Endothelial cell of umbilical vein (primary cell): ENCODE measurements at regions not wholly inside any gene's neighbourhood (a gene's known extent, or its start where the extent isn't known, plus 50 kb on each side); places are given as distances from the start of the nearest gene placed in this dataset.

Source experiments
- BruUV-seq: library from RNA; stranded (reverse); fragments of 400-500 nt; replicated peaks from 2 replicates; lab custom pipeline; 2021; lab: Mats Ljungman, UMichigan
- CTCF ChIA-PET: fragments of 300-600, 350-600 bp; sonication (Branson Sonifier 250); formaldehyde crosslinking; loops from one replicate; lab custom pipeline; 2021; ENCODE audit warnings: antibody characterized with exemption, inconsistent platforms; lab: Charles Lee
- POLR2A ChIA-PET: fragments of 300-600, 350-600 bp; sonication (Branson Sonifier 250); formaldehyde crosslinking; loops from one replicate; lab custom pipeline; 2021; ENCODE audit warnings: antibody characterized with exemption, inconsistent platforms; lab: Charles Lee
- DNase-seq: peaks from one replicate; pipeline ENCODE4 v3.0.0-alpha.2; 2011; ENCODE audit warnings: low read depth, low spot score
- FAIRE-seq: peaks from 2 replicates; lab custom pipeline; 2011; peaks lifted over from hg19 to GRCh38; lab: Jason Lieb, UNC
- H2AFZ ChIP-seq: 2 replicates; pipeline ENCODE4 v1.6.0; 2012; ENCODE audit warnings: low read depth, low read length, control low read depth, inconsistent platforms
- H3K27ac ChIP-seq: 2 replicates; pipeline ENCODE4 v1.5.1; 2011; ENCODE audit warnings: low read depth, mild to moderate bottlenecking, control low read depth, low read length, moderate library complexity; ENCODE audit not compliant: insufficient read depth
- H3K27me3 ChIP-seq, 2 experiments: 2 replicates each; pipeline versions ENCODE4 v1.6.0 to v1.6.1; 2011; ENCODE audit warnings: low read length in 2 of 2, mixed read lengths in 1 of 2; ENCODE audit not compliant: control insufficient read depth in 2 of 2, insufficient read depth in 2 of 2
- H3K36me3 ChIP-seq, 2 experiments: 2 replicates in 1 of 2; 3 replicates in 1 of 2; pipeline ENCODE4 v1.5.1; 2011; ENCODE audit warnings: low read length in 2 of 2, mild to moderate bottlenecking in 1 of 2, moderate library complexity in 1 of 2; ENCODE audit not compliant: control insufficient read depth in 2 of 2, insufficient read depth in 2 of 2; ENCODE audit errors: extremely low read depth in 1 of 2
- H3K4me1 ChIP-seq: 3 replicates; pipeline ENCODE4 v1.5.1; 2011; ENCODE audit warnings: mild to moderate bottlenecking, low read length; ENCODE audit not compliant: control insufficient read depth, insufficient read depth; ENCODE audit errors: extremely low read depth
- H3K4me2 ChIP-seq: 2 replicates; pipeline ENCODE4 v1.6.1; 2011; ENCODE audit warnings: low read length, control low read depth, mixed read lengths; ENCODE audit not compliant: insufficient read depth
- H3K4me3 ChIP-seq, 3 experiments: fragments of 200-600 bp in 1 of 3; sonication (generic), shearing (Covaris generic) in 1 of 3; replicated peaks in 1 of 3; 2 replicates each; pipeline ENCODE4 v1.5.1; 2011 to 2016; ENCODE audit warnings: control low read depth in 3 of 3, low read length in 3 of 3, mild to moderate bottlenecking in 2 of 3, inconsistent platforms in 1 of 3, low read depth in 1 of 3, moderate library complexity in 1 of 3; ENCODE audit not compliant: insufficient read depth in 1 of 3
- H3K79me2 ChIP-seq: 2 replicates; pipeline ENCODE4 v1.6.0; 2012; ENCODE audit warnings: low read length, inconsistent platforms; ENCODE audit not compliant: control insufficient read depth, insufficient read depth
- H3K9ac ChIP-seq: replicated peaks from 2 replicates; pipeline ENCODE3; 2011; ENCODE audit warnings: low read length, control low read depth; ENCODE audit not compliant: insufficient read depth; ENCODE audit errors: extremely low read depth
- H3K9me1 ChIP-seq: replicated peaks from 3 replicates; pipeline ENCODE4 v1.6.0; 2011; ENCODE audit warnings: mild to moderate bottlenecking, low read length; ENCODE audit not compliant: control insufficient read depth, insufficient read depth; ENCODE audit errors: extremely low read depth
- H3K9me3 ChIP-seq: replicated peaks from 2 replicates; pipeline ENCODE4 v1.5.1; 2012; ENCODE audit warnings: low read length, inconsistent platforms; ENCODE audit not compliant: control insufficient read depth, insufficient read depth
- H4K20me1 ChIP-seq: replicated peaks from 2 replicates; pipeline ENCODE3; 2011; ENCODE audit warnings: mild to moderate bottlenecking, low read length; ENCODE audit not compliant: control insufficient read depth, insufficient read depth; ENCODE audit errors: extremely low read depth
- CTCF ChIP-seq, 2 donors: IDR thresholded peaks; 1 replicate in 1 of 2; 2 replicates in 1 of 2; pipeline ENCODE4 v1.5.1; 2011; ENCODE audit warnings: low read length in 2 of 2, mild to moderate bottlenecking in 2 of 2, moderate library complexity in 2 of 2, control low read depth in 1 of 2, inconsistent platforms in 1 of 2, low read depth in 1 of 2; ENCODE audit not compliant: insufficient read depth in 1 of 2; ENCODE audit errors: extremely low read depth in 1 of 2
- EZH2 ChIP-seq: IDR thresholded peaks from 2 replicates; pipeline ENCODE4 v1.6.1; 2012; ENCODE audit warnings: borderline replicate concordance, low read depth, mild to moderate bottlenecking, moderate library complexity, low read length, inconsistent platforms; ENCODE audit not compliant: severe bottlenecking
- FOS ChIP-seq: IDR thresholded peaks from 2 replicates; pipeline ENCODE4 v1.6.1; 2011; ENCODE audit warnings: mild to moderate bottlenecking, low read length, moderate library complexity, borderline replicate concordance; ENCODE audit not compliant: insufficient read depth
- GATA2 ChIP-seq: IDR thresholded peaks from 2 replicates; pipeline ENCODE4 v1.7.0; 2011; ENCODE audit warnings: low read depth, mild to moderate bottlenecking, moderate library complexity, mixed read lengths, low read length; ENCODE audit not compliant: insufficient read length, insufficient read depth
- JUN ChIP-seq: IDR thresholded peaks from 2 replicates; pipeline ENCODE4 v1.6.1; 2011; ENCODE audit warnings: borderline replicate concordance, low read depth; ENCODE audit not compliant: insufficient read length, insufficient read depth
- MAX ChIP-seq: IDR thresholded peaks from 2 replicates; pipeline ENCODE4 v1.6.1; 2011; ENCODE audit not compliant: insufficient read depth, insufficient read length
- MYC ChIP-seq: IDR thresholded peaks from one replicate; pipeline ENCODE4 v1.6.1; 2011; ENCODE audit warnings: mild to moderate bottlenecking, low read depth, low read length
- POLR2A ChIP-seq: IDR thresholded peaks from 2 replicates; pipeline ENCODE4 v1.6.1; 2012; ENCODE audit warnings: low read depth, mild to moderate bottlenecking, control low read depth, low read length
- POLR2AphosphoS5 ChIP-seq: IDR thresholded peaks from 2 replicates; pipeline ENCODE4 v1.6.1; 2012; ENCODE audit warnings: low read depth, mild to moderate bottlenecking, control low read depth, low read length, moderate library complexity; ENCODE audit not compliant: insufficient read depth
- dilution Hi-C: fragments of 300-500 bp; cut with MboI; formaldehyde crosslinking; loops from one replicate; pipeline ENCODE4 v1.15.0; 2019; ENCODE audit warnings: low sequenced_read_pairs; ENCODE audit not compliant: extremely low pct_ligation_motif_present
- intact Hi-C: fragments of 100-400 bp; cut with micrococcal nuclease; formaldehyde crosslinking; loops from one replicate; pipeline ENCODE4 v1.10.0; 2022

GRCh38 chr16:72646615-72647014 is 401.3 kb downstream of the ZFHX3 start:
- TF ChIP-seq FOS (no peak), GATA2 (no peak), CTCF (IDR thresholded peaks at IDR 0.05; ENCODE audit: extremely low read depth in 1 of 2, insufficient read depth in 1 of 2, low read depth in 1 of 2, low read length in 2 of 2) (no peak), POLR2A (no peak), MAX (no peak)
- no TSS peak for BruUV-seq
- no peaks in the 10 kb centered on the region for H3K9me3 ChIP-seq
- dilution Hi-C loops = no loop called here
- no peak overlapping the region for H3K4me2 ChIP-seq
- H2AFZ ChIP-seq = no peak overlapping the region
- no peak overlapping the region for H3K4me3 ChIP-seq
- ChIA-PET POLR2A (no interaction called here), CTCF (interaction anchor here (0.7 kb wide), 1 partner anchor 18 kb away, joined by 3 read pairs; no protein-coding TSS in a partner anchor)
- no peak overlapping the region for H3K9ac ChIP-seq
- H3K79me2 ChIP-seq = no peaks in the 10 kb centered on the region
- H4K20me1 ChIP-seq = no peaks in the 10 kb centered on the region
- H3K9me1 ChIP-seq = no peaks in the 10 kb centered on the region
- H3K27ac ChIP-seq = no peak overlapping the region
- FAIRE-seq = no peak
- no peaks in the 10 kb centered on the region for H3K36me3 ChIP-seq
- no peaks in the 10 kb centered on the region for H3K27me3 ChIP-seq
- intact Hi-C loops = no loop called here
- DNase-seq = peak; percentile 5
- no peaks in the 10 kb centered on the region for H3K4me1 ChIP-seq

- intact Hi-C loops (no loop called here), dilution Hi-C loops (no loop called here)
- H3K27me3 ChIP-seq = no peaks in the 10 kb centered on the region
- no peak overlapping the region for H3K4me2 ChIP-seq
- no peaks in the 10 kb centered on the region for H3K9me1 ChIP-seq
- no peaks in the 10 kb centered on the region for H4K20me1 ChIP-seq
- TF ChIP-seq MYC (no peak), POLR2A (no peak), FOS (no peak), GATA2 (no peak), MAX (no peak), JUN (no peak), CTCF (IDR thresholded peaks at IDR 0.05; ENCODE audit: extremely low read depth in 1 of 2, insufficient read depth in 1 of 2, low read depth in 1 of 2, low read length in 2 of 2) (no peak), EZH2 (no peak), POLR2AphosphoS5 (no peak)
- no TSS peak for BruUV-seq
- H3K4me1 ChIP-seq = no peaks in the 10 kb centered on the region
- no peaks in the 10 kb centered on the region for H3K9me3 ChIP-seq
- FAIRE-seq = no peak
- H3K79me2 ChIP-seq = no peaks in the 10 kb centered on the region
- no peaks in the 10 kb centered on the region for H3K36me3 ChIP-seq
- no peak overlapping the region for H3K27ac ChIP-seq
- no peak for DNase-seq
- no peak overlapping the region for H2AFZ ChIP-seq
- POLR2A ChIA-PET = no interaction called here
- H3K4me3 ChIP-seq = no peak overlapping the region
- H3K9ac ChIP-seq = no peak overlapping the region
- CTCF ChIA-PET = no interaction called here
Measured at GRCh38 chr16:72645538-72645937, 402.4 kb downstream of the ZFHX3 start.
